Activated naive CD4-positive, alpha-beta T cell treated with anti-CD3 and anti-CD28 coated beads for 36 hours (primary cell): ENCODE measurements at regions not wholly inside any gene's neighbourhood (a gene's known extent, or its start where the extent isn't known, plus 50 kb on each side); places are given as distances from the start of the nearest gene placed in this dataset.

Experiments
- CTCF ChIA-PET: fragments of 350-600 bp; sonication (Branson Sonifier 250); formaldehyde crosslinking; loops from one replicate; lab custom pipeline; 2021; ENCODE audit warnings: antibody characterized with exemption; lab: Charles Lee
- DNase-seq: peaks from one replicate; pipeline ENCODE4 v3.0.0-alpha.2; 2020
- H3K27ac Mint-ChIP-seq: one replicate; pipeline ENCODE4 v1.8.0; 2021; ENCODE audit warnings: mild to moderate bottlenecking, mixed read lengths
- H3K27me3 Mint-ChIP-seq: one replicate; pipeline ENCODE4 v1.8.0; 2021; ENCODE audit warnings: low read depth, mixed read lengths
- H3K36me3 Mint-ChIP-seq: one replicate; pipeline ENCODE4 v1.8.0; 2021; ENCODE audit warnings: low read depth, mixed read lengths
- H3K4me1 Mint-ChIP-seq: one replicate; pipeline ENCODE4 v1.8.0; 2021; ENCODE audit warnings: low read depth, mixed read lengths
- H3K4me3 Mint-ChIP-seq: one replicate; pipeline ENCODE4 v1.8.0; 2021; ENCODE audit warnings: mild to moderate bottlenecking, moderate library complexity, mixed read lengths
- H3K9me3 Mint-ChIP-seq: one replicate; pipeline ENCODE4 v1.8.0; 2021; ENCODE audit warnings: mixed read lengths
- intact Hi-C: fragments of 100-400 bp; cut with micrococcal nuclease; formaldehyde crosslinking; loops from one replicate; pipeline ENCODE4 v1.15.1; 2023

- no peak overlapping the region for H3K4me3 Mint-ChIP-seq
- H3K4me1 Mint-ChIP-seq: no peaks in the 10 kb centered on the region
Measured at GRCh38 chr10:25761937-25762336, 172.1 kb upstream of the MYO3A start.

GRCh38 chr10:25766213-25766612, 167.8 kb upstream of the MYO3A start:
- H3K27ac Mint-ChIP-seq: no peak overlapping the region
- no peak overlapping the region for H3K4me3 Mint-ChIP-seq
- H3K27me3 Mint-ChIP-seq: peaks cover 20% of the 10 kb centered on the region
- no peaks in the 10 kb centered on the region for H3K9me3 Mint-ChIP-seq
- no peaks in the 10 kb centered on the region for H3K36me3 Mint-ChIP-seq
- H3K4me1 Mint-ChIP-seq: no peaks in the 10 kb centered on the region
- intact Hi-C loops: no loop called here
- DNase-seq: no peak
- CTCF ChIA-PET: no interaction called here

More at GRCh38 chr10:25761937-25762336, 172.1 kb upstream of the MYO3A start:
- no peak for DNase-seq
- no peaks in the 10 kb centered on the region for H3K36me3 Mint-ChIP-seq
- intact Hi-C loops: no loop called here
- H3K9me3 Mint-ChIP-seq: no peaks in the 10 kb centered on the region
- CTCF ChIA-PET: no interaction called here
- H3K27me3 Mint-ChIP-seq: peaks cover 19% of the 10 kb centered on the region
- H3K27ac Mint-ChIP-seq: no peak overlapping the region

GRCh38 chr10:25766687-25767221, 167.3 kb upstream of the MYO3A start:
- no peaks in the 10 kb centered on the region for H3K9me3 Mint-ChIP-seq
- intact Hi-C loops: no loop called here

GRCh38 chr10:25768167-25768566, 165.9 kb upstream of the MYO3A start:
- intact Hi-C loops: no loop called here
- Mint-ChIP-seq H3K4me1 (no peaks in the 10 kb centered on the region), H3K27me3 (peaks cover 17% of the 10 kb centered on the region), H3K36me3 (no peaks in the 10 kb centered on the region), H3K27ac (no peak overlapping the region), H3K9me3 (no peaks in the 10 kb centered on the region), H3K4me3 (no peak overlapping the region)
- CTCF ChIA-PET: no interaction called here
- no peak for DNase-seq

More at GRCh38 chr10:25766687-25767221, 167.3 kb upstream of the MYO3A start:
- H3K27ac Mint-ChIP-seq: no peak overlapping the region
- H3K4me1 Mint-ChIP-seq: no peaks in the 10 kb centered on the region
- no peak for DNase-seq
- no peak overlapping the region for H3K4me3 Mint-ChIP-seq
- CTCF ChIA-PET: no interaction called here
- H3K27me3 Mint-ChIP-seq: peaks cover 20% of the 10 kb centered on the region
- no peaks in the 10 kb centered on the region for H3K36me3 Mint-ChIP-seq

GRCh38 chr10:25778646-25779045, 155.4 kb upstream of the MYO3A start:
- H3K36me3 Mint-ChIP-seq: no peaks in the 10 kb centered on the region
- H3K4me1 Mint-ChIP-seq: no peaks in the 10 kb centered on the region
- H3K9me3 Mint-ChIP-seq: no peaks in the 10 kb centered on the region
- no peak overlapping the region for H3K4me3 Mint-ChIP-seq
- CTCF ChIA-PET: no interaction called here
- H3K27ac Mint-ChIP-seq: no peak overlapping the region
- H3K27me3 Mint-ChIP-seq: peaks cover 6% of the 10 kb centered on the region
- intact Hi-C loops: no loop called here
- no peak for DNase-seq

- no peak for DNase-seq
- no peaks in the 10 kb centered on the region for H3K4me1 Mint-ChIP-seq
- no peak overlapping the region for H3K27ac Mint-ChIP-seq
- CTCF ChIA-PET: no interaction called here
- no peak overlapping the region for H3K4me3 Mint-ChIP-seq
- peaks cover 9% of the 10 kb centered on the region for H3K27me3 Mint-ChIP-seq
- intact Hi-C loops: no loop called here
- no peaks in the 10 kb centered on the region for H3K36me3 Mint-ChIP-seq
- no peaks in the 10 kb centered on the region for H3K9me3 Mint-ChIP-seq
Measured at GRCh38 chr10:25786161-25786560, 147.9 kb upstream of the MYO3A start.

GRCh38 chr10:25786899-25787298, 147.1 kb upstream of the MYO3A start:
- no peak overlapping the region for H3K27ac Mint-ChIP-seq
- DNase-seq: no peak
- CTCF ChIA-PET: no interaction called here

GRCh38 chr10:25797888-25798429, 136.1 kb upstream of the MYO3A start:
- no peak overlapping the region for H3K4me3 Mint-ChIP-seq
- H3K27ac Mint-ChIP-seq: no peak overlapping the region
- no peaks in the 10 kb centered on the region for H3K4me1 Mint-ChIP-seq
- no peak for DNase-seq
- CTCF ChIA-PET: no interaction called here
- intact Hi-C loops: no loop called here
- no peaks in the 10 kb centered on the region for H3K36me3 Mint-ChIP-seq
- H3K9me3 Mint-ChIP-seq: no peaks in the 10 kb centered on the region
- H3K27me3 Mint-ChIP-seq: no peaks in the 10 kb centered on the region

More at GRCh38 chr10:25786899-25787298, 147.1 kb upstream of the MYO3A start:
- no peaks in the 10 kb centered on the region for H3K4me1 Mint-ChIP-seq
- no peaks in the 10 kb centered on the region for H3K36me3 Mint-ChIP-seq
- no peaks in the 10 kb centered on the region for H3K9me3 Mint-ChIP-seq
- H3K4me3 Mint-ChIP-seq: no peak overlapping the region
- intact Hi-C loops: no loop called here
- H3K27me3 Mint-ChIP-seq: peaks cover 9% of the 10 kb centered on the region

GRCh38 chr10:25804505-25804904, 129.5 kb upstream of the MYO3A start:
- Mint-ChIP-seq H3K27me3 (no peaks in the 10 kb centered on the region), H3K36me3 (no peaks in the 10 kb centered on the region), H3K4me3 (no peak overlapping the region), H3K4me1 (no peaks in the 10 kb centered on the region), H3K9me3 (no peaks in the 10 kb centered on the region), H3K27ac (no peak overlapping the region)
- intact Hi-C loops: no loop called here
- CTCF ChIA-PET: no interaction called here
- DNase-seq: no peak

GRCh38 chr10:25805986-25806385, 128.0 kb upstream of the MYO3A start:
- no peak for DNase-seq
- Mint-ChIP-seq H3K27me3 (peaks cover 2% of the 10 kb centered on the region), H3K27ac (no peak overlapping the region), H3K36me3 (no peaks in the 10 kb centered on the region), H3K4me1 (no peaks in the 10 kb centered on the region), H3K4me3 (no peak overlapping the region), H3K9me3 (no peaks in the 10 kb centered on the region)
- intact Hi-C loops: no loop called here
- CTCF ChIA-PET: no interaction called here

- no peaks in the 10 kb centered on the region for H3K9me3 Mint-ChIP-seq
- no peaks in the 10 kb centered on the region for H3K4me1 Mint-ChIP-seq
- H3K36me3 Mint-ChIP-seq: no peaks in the 10 kb centered on the region
- no peak for DNase-seq
- intact Hi-C loops: no loop called here
- H3K27ac Mint-ChIP-seq: no peak overlapping the region
- CTCF ChIA-PET: no interaction called here
- peaks cover 2% of the 10 kb centered on the region for H3K27me3 Mint-ChIP-seq
- H3K4me3 Mint-ChIP-seq: no peak overlapping the region
Measured at GRCh38 chr10:25808372-25808771, 125.7 kb upstream of the MYO3A start.

GRCh38 chr10:25811052-25811685, 122.9 kb upstream of the MYO3A start:
- intact Hi-C loops: no loop called here
- H3K4me3 Mint-ChIP-seq: no peak overlapping the region
- no peaks in the 10 kb centered on the region for H3K36me3 Mint-ChIP-seq
- no peak for DNase-seq
- peaks cover 2% of the 10 kb centered on the region for H3K27me3 Mint-ChIP-seq
- H3K4me1 Mint-ChIP-seq: no peaks in the 10 kb centered on the region
- CTCF ChIA-PET: no interaction called here
- H3K27ac Mint-ChIP-seq: no peak overlapping the region
- H3K9me3 Mint-ChIP-seq: no peaks in the 10 kb centered on the region

- no peak overlapping the region for H3K27ac Mint-ChIP-seq
- H3K4me3 Mint-ChIP-seq: no peak overlapping the region
- H3K4me1 Mint-ChIP-seq: no peaks in the 10 kb centered on the region
- H3K36me3 Mint-ChIP-seq: no peaks in the 10 kb centered on the region
- intact Hi-C loops: no loop called here
- peaks cover 2% of the 10 kb centered on the region for H3K27me3 Mint-ChIP-seq
- no peak for DNase-seq
- no peaks in the 10 kb centered on the region for H3K9me3 Mint-ChIP-seq
- CTCF ChIA-PET: no interaction called here
Measured at GRCh38 chr10:25813511-25813910, 120.5 kb upstream of the MYO3A start.
